NCI-H2171 treated with DMSO at 0.1 percent for 48 hours (cell line): ENCODE measurements at regions not wholly inside any gene's neighbourhood (a gene's known extent, or its start where the extent isn't known, plus 50 kb on each side); places are given as distances from the start of the nearest gene placed in this dataset.

Experiments used
- DNase-seq: peaks from one replicate; lab custom pipeline; 2025; lab: John Stamatoyannopoulos, UW

DNA sequence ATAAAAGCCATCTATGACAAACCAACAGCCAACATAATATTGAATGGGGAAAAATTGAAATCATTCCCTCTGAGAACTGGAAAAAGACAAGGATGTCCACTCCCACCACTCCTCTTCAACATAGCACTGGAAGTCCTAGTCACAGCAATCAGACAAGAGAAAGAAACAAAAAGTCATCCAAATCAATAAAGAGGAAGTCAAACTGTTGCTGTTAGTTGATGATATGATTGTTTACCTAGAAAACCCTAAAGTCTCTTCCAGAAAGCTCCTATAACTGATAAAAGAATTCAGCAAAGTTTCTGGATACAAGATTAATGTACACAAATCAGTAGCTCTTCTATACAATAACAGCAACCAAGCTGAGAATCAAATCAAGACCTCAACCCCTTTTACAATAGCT is 285.1 kb upstream of the PHF14 start:
- no peak for DNase-seq

DNA sequence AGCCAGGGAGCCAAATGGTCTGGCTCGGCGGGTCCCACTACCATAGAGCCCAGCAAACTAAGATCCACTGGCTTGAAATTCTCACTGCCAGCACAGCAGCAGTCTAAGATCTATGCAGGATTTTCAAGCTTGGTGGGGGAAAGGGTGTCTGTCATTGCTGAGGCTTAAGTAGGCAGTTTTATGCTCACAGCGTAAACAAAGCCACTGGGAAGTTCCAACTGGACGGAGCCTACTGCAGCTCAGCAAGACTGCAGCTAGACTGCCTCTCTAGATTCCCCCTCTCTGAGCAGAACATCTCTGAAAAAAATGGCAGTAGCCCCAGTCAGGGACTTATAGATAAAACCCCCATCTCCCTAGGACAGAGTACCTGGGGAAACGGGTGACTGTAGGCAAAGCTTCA is 277.6 kb upstream of the PHF14 start:
- DNase-seq, result no peak

- no peak for DNase-seq
Observed at GRCh38 chr7:10703059-10703458, 270.6 kb upstream of the PHF14 start.

DNA sequence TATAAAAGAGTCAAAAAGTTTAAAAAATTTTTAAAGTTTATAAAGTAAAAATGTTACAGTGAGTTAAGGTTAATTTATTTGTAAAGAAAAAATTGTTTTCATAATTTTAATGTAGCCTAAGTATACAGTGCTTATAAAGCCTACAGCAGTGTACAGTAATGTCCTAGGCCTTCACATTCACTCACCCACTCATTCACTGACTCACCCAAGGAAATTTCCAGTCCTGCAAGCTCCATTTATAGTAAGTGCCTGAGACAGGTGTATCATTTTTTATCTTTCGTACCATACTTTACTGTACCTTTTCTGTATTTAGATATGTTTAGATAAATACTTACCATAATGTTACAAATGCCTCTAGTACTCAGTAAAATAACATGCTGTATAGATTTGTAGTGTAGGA is 269.7 kb upstream of the PHF14 start:
- DNase-seq, result no peak

GRCh38 chr7:10704653-10705052 is 269.0 kb upstream of the PHF14 start:
- no peak for DNase-seq

DNA sequence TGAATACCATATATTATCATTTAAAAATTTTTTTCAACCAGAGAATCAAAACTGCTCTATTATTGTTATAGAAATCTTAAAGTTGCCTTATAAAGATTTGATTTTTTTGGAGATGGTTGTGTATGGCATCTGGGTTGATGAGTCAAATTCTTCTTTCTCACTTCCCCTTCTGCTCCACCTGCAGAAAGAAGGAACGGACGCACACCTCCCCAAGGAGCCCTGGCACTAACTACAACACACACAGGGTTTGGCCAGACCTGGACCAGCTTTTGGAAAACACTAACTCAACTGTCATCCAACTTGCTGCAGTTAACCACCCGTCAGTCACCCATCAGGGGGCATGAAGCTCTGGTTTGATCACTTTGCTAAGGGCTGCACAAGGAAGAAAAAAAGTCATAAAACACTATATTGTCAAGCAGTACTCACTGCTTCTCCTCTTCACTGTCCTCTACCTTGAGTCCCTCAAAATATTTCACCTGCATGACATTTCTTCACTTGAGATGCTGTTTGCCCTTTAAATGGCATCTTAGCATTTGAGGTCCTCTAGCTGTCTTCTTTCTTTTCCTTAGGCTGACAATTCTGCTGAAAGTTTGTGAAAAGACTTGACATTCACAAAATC is 266.7 kb upstream of the PHF14 start:
- DNase-seq, result no peak

DNA sequence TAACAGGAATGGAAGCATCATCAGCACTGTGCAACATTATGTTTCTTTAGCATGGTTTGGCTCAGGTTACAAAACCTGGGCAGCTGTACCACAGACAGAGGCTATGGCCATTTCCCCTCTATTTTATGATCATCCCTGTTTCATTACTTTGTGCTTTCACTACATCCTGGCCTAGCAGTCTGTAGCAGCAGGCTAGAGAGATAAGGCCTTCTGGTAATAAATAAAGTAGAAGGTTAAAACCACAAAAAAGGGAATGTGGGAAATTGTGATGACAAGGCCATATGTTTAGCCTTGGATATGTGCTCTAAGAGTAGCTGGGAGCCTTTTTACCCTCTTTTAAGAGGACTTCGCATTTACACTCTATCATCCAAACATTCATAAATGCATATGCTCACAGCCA is 266.2 kb upstream of the PHF14 start:
- DNase-seq, result no peak

GRCh38 chr7:10708447-10708846 is 265.2 kb upstream of the PHF14 start:
- DNase-seq, result peak; percentile 49

DNA sequence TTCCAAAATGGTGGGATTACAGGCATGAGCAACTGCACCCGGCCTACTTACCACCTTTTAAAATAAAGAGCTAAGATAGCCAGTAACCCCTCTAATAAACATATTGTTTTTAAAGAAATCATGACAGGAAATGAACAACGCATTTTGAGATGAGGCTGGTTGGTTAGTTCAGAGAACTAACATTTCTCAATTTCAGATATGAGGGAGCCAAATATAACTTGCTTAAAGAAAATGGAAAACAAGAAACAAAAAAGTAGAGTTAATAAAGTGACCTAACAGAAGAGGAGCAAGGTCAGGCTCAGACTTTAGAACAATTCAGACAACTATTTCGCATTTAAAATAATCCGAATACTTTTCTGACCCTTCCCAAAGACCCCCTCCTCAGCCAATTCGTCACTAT is 254.9 kb upstream of the PHF14 start:
- DNase-seq, result no peak

DNA sequence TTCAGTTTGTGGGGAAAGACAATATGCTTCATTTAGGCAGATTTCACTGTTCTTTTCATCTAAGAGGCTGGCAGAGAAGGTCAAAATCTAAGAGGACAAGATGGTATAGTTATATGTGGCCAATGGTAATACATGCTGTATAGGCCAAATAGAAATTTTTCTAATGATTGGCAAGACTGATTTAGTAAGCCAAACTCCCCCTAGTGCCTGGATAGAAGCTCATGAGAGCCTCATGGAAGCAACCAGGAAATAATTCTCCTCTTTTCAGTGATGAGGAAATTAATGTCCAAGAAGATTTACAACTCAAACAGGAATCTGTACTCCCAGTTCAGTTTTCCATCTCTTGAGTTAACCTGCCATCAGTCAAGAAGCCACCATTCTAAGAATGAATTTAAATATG is 253.6 kb upstream of the PHF14 start:
- no peak for DNase-seq

GRCh38 chr7:10721289-10721688 is 252.4 kb upstream of the PHF14 start:
- no peak for DNase-seq

DNA sequence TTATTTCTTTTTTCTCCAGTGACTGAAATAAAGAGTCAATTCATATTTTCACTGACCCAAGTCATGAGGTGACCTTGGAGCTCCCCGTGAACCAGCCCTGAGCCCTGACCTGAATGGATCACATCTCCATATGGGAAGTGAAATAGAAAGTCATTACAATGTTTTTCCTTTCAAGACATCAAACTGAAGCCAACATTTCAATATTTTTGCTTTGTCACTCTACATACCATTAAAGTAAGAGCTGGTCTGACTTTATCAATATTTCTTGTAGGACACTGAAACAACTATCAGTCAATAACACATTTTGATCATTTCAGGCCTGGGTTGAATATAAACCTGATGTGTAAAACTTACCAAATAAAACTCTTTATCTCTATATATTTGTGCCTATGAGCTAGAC is 249.8 kb upstream of the PHF14 start:
- no peak for DNase-seq

- DNase-seq, result no peak
Observed at GRCh38 chr7:10724449-10724848, 249.2 kb upstream of the PHF14 start.

DNA sequence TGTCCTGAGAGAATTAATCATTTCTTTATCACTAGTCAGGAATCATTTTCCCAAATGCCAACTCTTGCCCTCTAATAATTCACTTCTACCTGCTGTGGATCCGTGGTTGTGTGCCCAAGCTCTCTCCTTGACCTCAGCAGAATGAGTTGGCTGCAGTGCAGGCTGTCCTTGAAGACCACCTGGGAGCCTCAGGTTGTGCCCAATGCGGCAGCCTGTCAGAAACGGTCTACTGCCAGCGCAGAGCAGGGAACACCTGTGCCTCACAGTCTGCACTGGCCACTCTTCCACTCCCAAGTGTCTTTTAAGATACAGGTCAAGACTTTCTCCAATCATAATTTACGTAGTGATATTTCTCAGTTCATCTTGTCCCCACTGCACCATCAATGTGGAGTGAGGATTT is 246.0 kb upstream of the PHF14 start:
- no peak for DNase-seq

DNA sequence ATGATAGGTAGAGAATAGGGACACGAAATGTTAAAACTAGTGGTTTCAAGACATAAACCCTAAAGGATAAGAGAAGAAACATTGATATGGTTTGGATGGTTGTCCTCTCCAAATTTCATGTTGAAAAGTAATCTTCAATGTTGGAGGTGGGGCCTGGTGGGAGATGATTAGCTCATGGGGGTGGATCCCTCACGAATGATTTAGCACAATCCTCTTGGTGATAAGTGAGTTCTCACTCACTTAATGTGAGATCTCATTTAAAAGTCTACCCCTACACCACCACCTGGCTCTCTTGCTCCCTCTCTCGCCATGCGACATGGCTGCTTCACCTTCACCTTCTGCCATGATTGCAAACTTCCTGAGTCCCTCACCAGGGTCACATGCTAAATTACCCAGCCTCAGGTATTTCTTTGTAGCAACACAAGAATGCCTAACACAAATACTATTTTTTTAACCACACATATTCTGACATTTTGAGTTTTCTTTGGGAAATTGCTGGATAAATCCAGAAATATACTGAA is 242.4 kb upstream of the PHF14 start:
- no peak for DNase-seq

- DNase-seq, result no peak
Observed at GRCh38 chr7:10733747-10734146, 239.9 kb upstream of the PHF14 start.

GRCh38 chr7:10734595-10734994 is 239.1 kb upstream of the PHF14 start:
- DNase-seq, result no peak

GRCh38 chr7:10739401-10739800 is 234.3 kb upstream of the PHF14 start:
- no peak for DNase-seq

DNA sequence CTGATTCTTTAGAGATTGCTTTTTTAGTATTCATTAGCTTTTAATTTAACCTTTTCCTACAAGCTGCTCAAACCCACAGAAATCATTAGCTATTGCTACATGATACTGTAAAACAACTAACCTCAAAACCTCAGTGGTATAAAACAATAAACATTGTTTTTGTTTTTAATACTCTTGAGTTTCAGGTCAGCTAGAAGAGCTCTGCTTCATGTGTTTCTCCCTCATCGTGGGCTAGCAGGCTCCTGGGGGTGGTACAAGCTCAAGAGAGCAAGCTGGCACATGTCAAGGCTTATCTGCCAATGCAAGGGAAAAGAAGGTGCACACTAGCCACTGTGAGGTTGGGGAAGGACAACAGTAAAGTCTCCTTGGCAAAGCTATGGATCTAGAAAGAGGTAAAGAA is 232.9 kb upstream of the PHF14 start:
- no peak for DNase-seq

DNA sequence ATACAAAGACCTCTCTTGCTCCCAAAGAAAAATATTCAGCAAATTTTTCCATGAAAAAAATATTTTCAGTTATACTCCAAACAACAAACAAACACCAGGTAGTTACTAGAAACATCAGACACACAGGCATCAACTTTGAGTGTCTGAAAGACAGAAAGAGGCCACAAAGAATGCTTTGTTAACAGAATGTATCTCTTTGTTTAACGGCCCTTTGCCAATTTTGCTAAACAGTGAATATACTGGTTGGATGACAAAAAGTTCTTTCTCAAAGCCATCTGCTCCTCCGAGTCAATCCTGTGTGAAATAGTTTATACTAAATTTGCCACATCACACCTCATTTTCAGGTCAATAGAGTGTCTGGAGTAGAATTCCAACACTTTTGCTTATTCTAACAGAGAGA is 216.7 kb upstream of the PHF14 start:
- DNase-seq, result no peak

- no peak for DNase-seq
Observed at GRCh38 chr7:10759120-10759519, 214.6 kb upstream of the PHF14 start.

GRCh38 chr7:10767771-10768170 is 205.9 kb upstream of the PHF14 start:
- DNase-seq, result no peak

- no peak for DNase-seq
Observed at GRCh38 chr7:10770176-10770575, 203.5 kb upstream of the PHF14 start.

DNA sequence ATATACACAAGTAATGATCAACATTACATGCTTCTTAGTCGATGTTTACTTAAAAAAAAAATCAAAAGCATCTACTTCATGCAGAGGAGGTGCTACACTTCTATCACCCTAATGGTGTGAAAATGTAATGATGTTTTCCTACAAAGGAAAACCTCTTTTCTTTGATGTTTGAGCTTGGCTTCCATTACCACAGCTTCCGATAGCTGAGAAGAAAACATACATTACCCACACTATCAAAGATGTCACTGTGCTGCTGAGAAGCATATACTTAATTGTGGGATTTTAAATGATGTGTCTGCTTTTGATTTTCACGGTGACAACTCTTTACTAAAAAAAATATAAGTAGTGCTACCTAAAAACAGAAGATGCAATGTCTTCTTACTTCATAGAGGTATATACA is 200.2 kb upstream of the PHF14 start:
- no peak for DNase-seq
